ENCODE measurements at regions not wholly inside any gene's neighbourhood (a gene's known extent, or its start where the extent isn't known, plus 50 kb on each side); places are given as distances from the start of the nearest gene placed in this dataset.
"Not testable (repeated sequence)": the region's sequence is repeated elsewhere in the genome, so short reads cannot be mapped to it uniquely, and the experiment has no call there.

GRCh38 chr5:36435516-36435915, 133.8 kb upstream of the RANBP3L start:
- DNase-seq: no peak

GRCh38 chr5:36436306-36436705, 134.6 kb upstream of the RANBP3L start:
- DNase-seq: no peak

DNA sequence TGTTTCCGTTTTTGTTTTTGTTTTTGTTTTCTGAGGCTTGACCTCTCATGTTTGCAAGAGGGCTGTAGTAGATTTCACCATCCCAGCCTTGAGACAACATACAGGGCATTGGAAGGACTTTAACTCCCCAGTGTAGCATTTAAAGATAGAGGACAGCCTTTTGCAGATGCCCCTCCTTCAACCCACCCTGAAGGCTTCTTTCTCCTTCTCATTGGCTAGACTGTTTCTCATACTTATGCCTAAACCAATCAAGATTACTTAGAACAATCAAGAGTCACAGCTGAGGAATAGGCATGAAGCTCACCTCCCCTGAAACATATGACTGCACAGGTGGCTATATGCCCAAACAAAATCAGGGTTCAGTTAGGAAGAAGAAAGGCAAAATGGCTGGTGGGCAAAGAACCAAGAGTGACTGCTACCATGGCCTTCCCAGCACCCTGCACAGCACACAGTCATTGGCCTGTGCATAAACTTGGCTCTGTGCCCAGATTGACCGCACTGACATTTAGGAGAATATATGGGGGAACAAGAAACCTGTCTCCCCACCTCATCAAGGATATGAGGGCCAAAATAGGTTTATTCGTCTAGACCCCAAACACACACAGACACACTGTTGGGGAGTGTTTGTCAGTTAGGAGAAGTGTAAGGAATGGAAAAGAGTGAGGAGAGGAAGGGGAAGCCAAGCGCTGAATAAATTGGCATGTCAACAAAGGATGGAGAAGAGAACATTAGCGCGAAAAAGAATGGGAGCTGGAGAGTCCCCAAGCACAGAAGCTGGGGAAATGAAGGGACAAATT, 137.3 kb upstream of the RANBP3L start:
- DNase-seq: no peak

DNA sequence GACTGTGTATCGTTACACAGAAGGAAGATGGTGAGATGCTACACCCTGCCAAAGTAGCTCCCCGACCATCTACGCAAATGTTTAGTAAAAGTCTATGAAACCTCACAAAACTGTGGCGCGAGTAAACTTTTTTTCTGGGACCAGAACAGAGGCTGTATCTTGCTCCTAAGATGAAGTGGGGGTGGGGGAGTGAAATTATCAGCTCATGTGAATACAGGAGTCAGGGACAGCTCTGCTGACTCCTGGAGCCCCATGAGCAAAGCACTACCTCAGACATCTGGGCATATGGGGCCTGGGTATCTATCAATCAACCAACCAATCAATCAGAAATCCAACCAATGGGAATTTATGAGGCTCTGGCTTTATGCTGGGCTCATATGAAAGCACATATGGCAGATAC, 138.6 kb upstream of the RANBP3L start:
- no peak for DNase-seq

DNA sequence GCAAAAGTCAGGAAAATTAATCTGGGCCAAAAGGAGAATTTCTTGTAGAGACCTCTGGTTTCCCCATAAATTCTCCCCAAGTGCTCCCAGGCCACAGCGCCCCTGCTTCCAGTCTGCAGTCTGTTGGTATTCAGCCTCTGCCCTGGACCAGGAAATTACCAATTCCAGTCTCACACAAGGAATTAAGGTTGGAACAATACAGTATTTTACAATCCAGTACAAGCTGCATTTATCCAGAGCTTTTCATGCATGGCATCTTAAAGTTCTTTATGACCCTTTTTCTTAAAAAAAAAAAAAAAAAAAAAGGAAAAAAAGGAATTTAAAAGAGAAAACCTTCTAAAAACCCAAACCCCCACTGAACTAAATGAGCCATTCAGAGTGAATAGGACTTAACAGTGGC, 139.6 kb upstream of the RANBP3L start:
- no peak for DNase-seq

DNA sequence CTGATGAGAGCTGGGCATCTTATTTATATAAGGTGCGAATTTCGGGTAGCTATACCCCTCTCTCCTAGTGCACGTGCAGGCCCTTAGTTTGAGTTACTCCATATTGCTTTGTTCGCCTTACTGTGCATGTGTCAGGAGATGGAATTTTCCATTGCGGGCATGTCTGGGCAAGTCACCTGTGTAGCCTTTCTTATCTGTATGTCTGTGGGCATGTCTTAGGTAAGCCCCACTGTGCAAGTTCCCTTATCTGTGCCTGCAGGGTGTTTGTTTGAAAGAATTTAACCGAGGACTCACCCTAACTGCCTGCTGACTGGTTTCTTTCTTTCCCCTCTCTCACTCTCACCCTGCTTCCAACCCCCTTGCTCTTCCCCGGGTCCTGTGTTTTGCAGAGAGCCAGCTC, 140.7 kb upstream of the RANBP3L start:
- DNase-seq: no peak

- DNase-seq: no peak
These were observed 141.1 kb upstream of the RANBP3L start for GRCh38 chr5:36442796-36443195.

GRCh38 chr5:36443941-36444340, 142.2 kb upstream of the RANBP3L start:
- no peak for DNase-seq

DNA sequence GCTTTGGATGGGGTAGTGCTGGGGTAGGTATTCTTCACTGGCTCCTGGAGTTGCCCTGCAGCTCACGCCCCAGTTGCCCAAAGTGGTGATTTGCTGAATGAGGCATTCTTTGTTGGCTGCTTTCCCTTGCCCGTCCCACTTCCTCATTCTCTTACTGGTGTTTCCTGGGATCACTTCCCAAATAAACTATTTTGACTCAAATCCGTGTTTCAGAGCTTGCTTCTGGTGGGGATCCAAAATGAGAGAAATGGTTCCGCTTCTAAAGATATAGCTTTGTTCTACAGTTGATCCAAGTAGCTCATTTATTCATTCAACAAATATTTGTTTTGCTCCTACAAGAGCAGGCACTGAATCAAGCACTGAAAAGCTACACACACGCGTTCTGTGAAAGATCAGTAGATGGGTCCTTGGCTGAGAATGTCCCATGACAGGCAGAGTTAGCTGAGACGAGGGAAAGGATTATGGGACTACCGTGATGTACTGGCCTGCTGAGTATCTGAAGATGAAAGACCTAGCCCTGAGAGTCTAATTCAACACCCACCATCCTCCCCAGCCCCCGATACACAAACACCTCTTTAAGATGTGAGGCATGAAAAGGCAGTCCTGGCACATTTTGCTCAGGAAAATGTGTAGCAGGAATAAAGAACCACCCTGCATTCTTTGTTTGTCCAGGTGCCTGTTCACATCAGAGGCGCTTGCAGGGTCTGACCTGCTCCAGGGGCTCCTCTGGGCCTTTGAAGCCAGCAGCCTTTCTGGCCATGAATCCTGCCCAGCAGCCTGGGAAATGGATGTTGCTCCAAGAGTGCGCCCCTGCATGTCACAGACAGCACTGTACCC, 143.1 kb upstream of the RANBP3L start:
- peak; percentile 31 for DNase-seq

GRCh38 chr5:36447776-36448175, 146.1 kb upstream of the RANBP3L start:
- DNase-seq: no peak

GRCh38 chr5:36450229-36451014, 148.7 kb upstream of the RANBP3L start:
- no peak for DNase-seq

GRCh38 chr5:36452424-36453006, 150.8 kb upstream of the RANBP3L start:
- DNase-seq: no peak

DNA sequence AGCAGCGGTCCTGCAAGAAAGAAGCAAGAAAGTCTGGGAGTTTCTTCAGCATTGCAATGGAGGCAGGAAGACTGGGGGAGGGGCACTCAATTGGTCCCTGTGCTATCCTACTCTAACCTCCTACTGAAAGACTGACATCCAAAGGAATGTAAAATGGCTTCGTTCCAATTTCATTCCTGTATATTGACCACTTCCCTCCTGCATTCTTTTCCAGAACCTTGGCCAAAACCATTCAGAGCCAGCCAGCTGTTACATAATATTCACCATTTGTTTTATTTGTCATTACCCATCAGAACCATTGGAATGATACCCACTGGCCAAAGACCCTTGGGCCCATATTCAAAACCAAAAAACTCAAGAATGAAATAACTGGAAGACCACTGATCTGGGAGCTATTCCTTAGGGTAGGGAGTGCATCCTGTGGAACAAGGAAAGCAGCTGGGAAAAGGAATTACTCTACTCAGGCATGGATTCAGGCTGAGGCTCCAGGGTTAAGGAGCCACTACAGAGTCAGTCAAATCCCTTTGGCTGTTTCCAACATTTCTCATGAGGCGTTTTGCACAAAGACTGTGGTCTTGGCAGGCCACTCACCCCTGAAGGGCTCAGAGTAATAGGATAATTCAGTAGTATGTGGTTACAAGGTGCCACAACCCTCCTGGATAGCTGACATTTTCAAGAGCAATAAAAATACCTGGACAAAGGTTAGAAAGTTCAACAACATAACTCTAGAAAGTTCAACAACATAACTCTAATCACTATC, 148.7 kb upstream of the SLC1A3 start:
- DNase-seq: no peak

DNA sequence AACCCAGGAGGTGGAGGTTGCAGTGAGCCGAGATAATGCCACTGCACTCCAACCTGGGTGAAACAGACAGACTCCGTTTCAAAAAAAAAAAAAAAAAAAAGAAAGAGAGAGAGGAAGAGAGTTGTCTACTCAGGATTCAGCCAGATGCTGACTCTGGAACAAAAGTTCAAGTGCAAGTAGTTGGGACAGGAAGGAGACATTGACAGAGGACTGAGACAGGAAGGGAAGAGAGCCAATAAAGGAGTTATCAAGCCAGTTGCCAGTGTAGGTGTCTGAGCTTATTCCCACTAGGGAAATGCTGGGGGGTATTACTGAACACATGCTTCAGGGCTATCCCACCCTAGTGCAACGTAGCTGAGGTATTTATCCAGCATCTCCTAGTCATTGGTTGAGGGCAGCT, 147.7 kb upstream of the SLC1A3 start:
- DNase-seq: no peak

DNA sequence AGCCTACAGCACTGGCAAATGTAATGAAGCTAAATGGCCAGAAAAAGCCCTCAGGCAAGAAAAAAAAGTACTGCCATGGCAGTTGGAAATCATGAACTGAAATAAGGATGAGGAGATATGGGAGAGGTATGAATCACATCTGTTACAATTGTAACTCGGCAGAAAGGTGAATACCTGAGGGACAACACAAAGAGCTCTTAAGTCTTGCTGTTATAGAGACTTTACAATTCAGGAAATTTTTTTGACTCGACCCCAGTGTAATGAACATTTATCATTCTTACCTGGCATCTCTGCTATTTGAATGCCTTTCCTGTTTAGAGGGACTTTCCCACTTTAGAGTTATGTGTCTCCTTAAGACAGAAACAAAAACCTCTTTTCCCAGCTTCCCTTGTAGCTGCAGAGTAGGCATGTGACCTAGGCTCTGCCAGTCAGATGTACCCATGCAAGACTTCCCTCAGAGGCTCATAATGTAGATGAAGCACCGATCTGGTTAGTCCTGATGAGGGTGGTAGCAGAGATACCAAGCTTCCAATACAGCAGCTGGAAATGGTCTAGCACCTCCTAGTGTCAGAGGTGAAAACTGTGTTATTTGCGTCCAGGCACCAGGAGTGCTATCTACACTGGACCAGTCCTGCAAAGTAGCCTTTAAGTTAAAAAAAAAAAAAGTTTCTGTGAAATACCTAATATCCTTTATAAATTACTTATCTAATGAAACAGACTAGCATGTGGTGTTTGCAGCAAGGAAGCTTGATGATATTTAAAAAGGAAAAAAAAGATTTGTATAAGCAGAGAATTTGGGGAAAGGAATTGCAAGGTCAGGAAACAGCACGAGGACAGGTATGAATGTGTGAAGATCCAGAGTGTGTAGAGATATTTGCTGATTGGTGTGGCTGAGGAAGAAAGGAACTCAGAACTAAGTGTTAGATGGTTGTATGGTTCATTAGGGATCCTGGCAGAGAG, 146.9 kb upstream of the SLC1A3 start:
- peak; percentile 8 for DNase-seq

DNA sequence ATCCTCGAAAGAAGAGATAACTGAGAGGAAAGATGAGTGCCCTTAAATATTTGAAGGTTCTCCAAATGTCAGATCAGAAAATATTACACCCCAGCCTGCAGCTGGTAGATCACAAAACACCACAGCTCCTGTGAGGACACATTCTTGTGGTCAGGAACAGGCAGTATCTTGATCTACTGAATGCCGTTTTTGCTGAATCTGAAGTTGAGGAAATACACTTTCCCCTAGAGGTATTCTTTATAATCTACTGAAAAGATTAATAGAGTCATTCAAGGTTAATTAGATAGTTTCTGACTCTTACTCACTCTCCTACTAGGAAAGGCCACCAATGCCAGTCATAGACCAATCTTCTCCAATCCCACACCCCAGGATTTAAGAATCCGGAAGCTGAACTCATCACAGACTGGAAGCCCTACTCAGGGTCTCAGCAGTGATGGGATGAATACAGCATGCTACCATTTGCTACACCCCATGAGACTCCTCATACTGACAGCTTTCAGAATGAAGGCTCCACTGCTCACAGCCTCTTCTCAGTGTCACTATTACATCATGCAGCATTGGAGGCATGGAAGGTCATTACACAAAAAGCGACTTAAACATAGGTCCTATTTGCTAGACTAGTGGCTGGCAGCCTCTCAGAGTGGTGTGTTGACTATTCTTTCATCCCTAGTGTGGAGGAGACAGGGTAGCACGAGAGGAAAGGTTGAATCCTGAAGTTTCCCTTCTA, 143.9 kb upstream of the SLC1A3 start:
- DNase-seq: no peak

GRCh38 chr5:36475942-36476341, 130.5 kb upstream of the SLC1A3 start:
- DNase-seq: not testable (repeated sequence)

DNA sequence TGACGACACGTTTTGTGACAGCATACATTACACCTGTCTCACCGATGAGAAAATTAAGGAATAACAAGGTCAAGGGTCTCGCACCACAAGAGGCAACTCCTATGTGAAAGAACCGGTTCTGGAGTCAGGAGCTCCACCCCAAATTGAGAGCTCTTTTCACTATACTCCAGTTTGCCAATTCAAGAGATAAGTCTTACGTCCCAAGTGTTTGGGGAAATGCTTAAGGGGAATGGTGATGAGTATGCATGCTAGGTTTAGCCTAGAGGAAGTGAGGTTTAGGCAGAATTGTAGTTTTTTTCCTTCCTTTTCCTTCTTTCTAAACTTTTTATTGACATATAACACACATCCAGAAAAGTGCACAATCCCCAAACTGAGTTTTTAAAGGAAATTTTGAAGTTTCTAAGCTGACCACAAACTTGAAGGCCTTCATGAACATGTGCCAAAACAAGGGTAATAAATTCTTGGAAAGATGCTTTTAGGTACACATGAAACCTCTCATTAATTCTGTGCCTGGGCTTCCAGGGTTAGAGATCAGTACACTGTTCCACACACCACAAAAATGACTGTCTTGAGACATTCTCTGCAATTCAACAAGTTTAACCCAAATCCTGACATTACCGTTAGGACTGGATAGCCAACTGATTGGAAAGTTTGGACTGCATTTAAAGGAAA, 127.6 kb upstream of the SLC1A3 start:
- no peak for DNase-seq

DNA sequence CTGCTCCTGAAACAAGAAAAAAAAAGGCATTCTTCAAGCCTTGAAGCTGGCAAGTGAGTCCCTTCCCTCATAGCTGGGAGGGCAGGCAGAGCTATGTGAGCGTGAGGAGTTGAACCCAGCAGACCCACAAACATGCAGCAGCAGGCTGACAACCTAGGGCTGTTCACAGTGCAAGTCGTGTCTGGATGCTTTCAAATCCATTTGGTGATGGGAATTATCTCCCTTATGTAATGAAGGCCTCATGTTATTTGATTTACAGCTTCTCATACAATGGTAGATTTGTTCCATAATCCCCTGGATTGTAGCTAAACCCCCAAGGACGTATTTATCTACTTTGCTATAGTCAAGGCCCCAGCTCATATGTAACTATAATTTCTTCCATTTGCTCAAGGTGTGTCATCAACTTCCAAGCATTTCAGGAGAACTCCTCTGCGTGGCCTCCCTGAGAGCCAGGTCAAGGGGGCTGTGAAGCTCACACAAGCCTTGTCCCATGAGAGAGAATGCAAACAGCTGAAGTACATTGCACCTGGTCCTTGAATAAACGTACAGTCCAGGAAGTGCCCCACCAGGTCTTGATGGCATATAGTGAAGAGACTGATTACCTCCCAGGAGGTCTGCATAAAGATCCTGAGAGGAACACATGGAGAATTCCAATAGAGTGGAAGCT, 124.8 kb upstream of the SLC1A3 start:
- DNase-seq: no peak
